ENCODE measurements at regions not wholly inside any gene's neighbourhood (a gene's known extent, or its start where the extent isn't known, plus 50 kb on each side); places are given as distances from the start of the nearest gene placed in this dataset.

GRCh38 chrX:6372981-6373380 is 144.3 kb upstream of the NLGN4X start:
- TF ChIP-seq, protein P1, sequence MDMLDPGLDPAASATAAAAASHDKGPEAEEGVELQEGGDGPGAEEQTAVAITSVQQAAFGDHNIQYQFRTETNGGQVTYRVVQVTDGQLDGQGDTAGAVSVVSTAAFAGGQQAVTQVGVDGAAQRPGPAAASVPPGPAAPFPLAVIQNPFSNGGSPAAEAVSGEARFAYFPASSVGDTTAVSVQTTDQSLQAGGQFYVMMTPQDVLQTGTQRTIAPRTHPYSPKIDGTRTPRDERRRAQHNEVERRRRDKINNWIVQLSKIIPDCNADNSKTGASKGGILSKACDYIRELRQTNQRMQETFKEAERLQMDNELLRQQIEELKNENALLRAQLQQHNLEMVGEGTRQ (CRISPR knock-in tag; IDR thresholded peaks at IDR 0.05) = no peak
- TF ChIP-seq CTCF (IDR thresholded peaks at IDR 0.05) = no peak
- TF ChIP-seq, protein P2, sequence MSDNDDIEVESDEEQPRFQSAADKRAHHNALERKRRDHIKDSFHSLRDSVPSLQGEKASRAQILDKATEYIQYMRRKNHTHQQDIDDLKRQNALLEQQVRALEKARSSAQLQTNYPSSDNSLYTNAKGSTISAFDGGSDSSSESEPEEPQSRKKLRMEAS (CRISPR knock-in tag; IDR thresholded peaks at IDR 0.05) = no peak
- TF ChIP-seq NR2C2 (CRISPR knock-in tag; IDR thresholded peaks at IDR 0.05) = no peak
- no peak for TF ChIP-seq USF1 (CRISPR knock-in tag; IDR thresholded peaks at IDR 0.05)
- TF ChIP-seq OVOL2 (CRISPR knock-in tag; IDR thresholded peaks at IDR 0.05; ENCODE audit: borderline replicate concordance) = no peak
- TF ChIP-seq ZNF416 (CRISPR knock-in tag; IDR thresholded peaks at IDR 0.05) = no peak
- no peak for TF ChIP-seq ZBTB21 (CRISPR knock-in tag; IDR thresholded peaks at IDR 0.05; ENCODE audit: borderline replicate concordance)
- TF ChIP-seq ZNF281 (CRISPR knock-in tag; IDR thresholded peaks at IDR 0.05) = no peak
- no peak for TF ChIP-seq NFE2L1 (CRISPR knock-in tag; IDR thresholded peaks at IDR 0.05)
- no peak for TF ChIP-seq KAT7 (CRISPR knock-in tag; IDR thresholded peaks at IDR 0.05; ENCODE audit: borderline replicate concordance)
- TF ChIP-seq SMAD4 (CRISPR knock-in tag; IDR thresholded peaks at IDR 0.05) = no peak
- no peak for TF ChIP-seq ELF4 (CRISPR knock-in tag; IDR thresholded peaks at IDR 0.05; ENCODE audit: low read depth)
